Panc1 (cell line): ENCODE measurements at regions not wholly inside any gene's neighbourhood (a gene's known extent, or its start where the extent isn't known, plus 50 kb on each side); places are given as distances from the start of the nearest gene placed in this dataset.

Experiments
- POLR2AphosphoS5 ChIP-seq: IDR thresholded peaks from 2 replicates; pipeline ENCODE4 v1.6.1; 2012; ENCODE audit warnings: mild to moderate bottlenecking, low read depth, low read length, moderate library complexity
- TCF7L2 ChIP-seq: IDR thresholded peaks from 2 replicates; pipeline ENCODE4 v1.6.1; 2011; ENCODE audit warnings: mild to moderate bottlenecking, low read depth, low read length, inconsistent platforms
- TF ChIP-seq, protein P1 (sequence below): fragments of 450-650 bp; IDR thresholded peaks from 2 replicates; pipeline ENCODE4 v1.5.1; 2017; ENCODE audit warnings: mild to moderate bottlenecking
- TF ChIP-seq, protein P2 (sequence below), 2 experiments: IDR thresholded peaks; 2 replicates each; pipeline ENCODE4 v1.6.1; 2011 to 2012; ENCODE audit warnings: low read depth in 2 of 2, control low read depth in 1 of 2, low read length in 1 of 2, mild to moderate bottlenecking in 1 of 2, moderate library complexity in 1 of 2; ENCODE audit not compliant: insufficient read depth in 1 of 2

DNA sequence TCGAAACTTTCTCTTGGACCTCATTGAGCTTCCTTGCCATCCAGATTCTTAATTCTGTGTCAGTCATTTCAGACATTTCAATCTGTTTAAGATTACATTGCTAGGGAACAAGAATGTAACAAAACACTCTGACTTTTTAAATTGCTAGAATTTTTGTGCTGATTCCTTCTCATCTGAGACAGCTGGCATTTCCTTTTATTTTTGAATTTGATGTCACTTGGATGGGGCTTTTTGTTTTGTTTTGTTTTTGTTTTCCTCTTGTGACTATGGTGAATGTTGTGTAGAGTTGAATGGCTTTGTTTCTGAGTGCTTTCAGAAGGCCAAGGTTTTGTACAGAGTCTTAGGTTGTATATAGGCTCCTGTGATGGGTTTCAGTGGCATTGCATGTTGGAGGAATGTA lies 1129.3 kb downstream of the NAALADL2 start:
- TF ChIP-seq POLR2AphosphoS5 (no peak), TCF7L2 (no peak)
- TF ChIP-seq, protein P1, sequence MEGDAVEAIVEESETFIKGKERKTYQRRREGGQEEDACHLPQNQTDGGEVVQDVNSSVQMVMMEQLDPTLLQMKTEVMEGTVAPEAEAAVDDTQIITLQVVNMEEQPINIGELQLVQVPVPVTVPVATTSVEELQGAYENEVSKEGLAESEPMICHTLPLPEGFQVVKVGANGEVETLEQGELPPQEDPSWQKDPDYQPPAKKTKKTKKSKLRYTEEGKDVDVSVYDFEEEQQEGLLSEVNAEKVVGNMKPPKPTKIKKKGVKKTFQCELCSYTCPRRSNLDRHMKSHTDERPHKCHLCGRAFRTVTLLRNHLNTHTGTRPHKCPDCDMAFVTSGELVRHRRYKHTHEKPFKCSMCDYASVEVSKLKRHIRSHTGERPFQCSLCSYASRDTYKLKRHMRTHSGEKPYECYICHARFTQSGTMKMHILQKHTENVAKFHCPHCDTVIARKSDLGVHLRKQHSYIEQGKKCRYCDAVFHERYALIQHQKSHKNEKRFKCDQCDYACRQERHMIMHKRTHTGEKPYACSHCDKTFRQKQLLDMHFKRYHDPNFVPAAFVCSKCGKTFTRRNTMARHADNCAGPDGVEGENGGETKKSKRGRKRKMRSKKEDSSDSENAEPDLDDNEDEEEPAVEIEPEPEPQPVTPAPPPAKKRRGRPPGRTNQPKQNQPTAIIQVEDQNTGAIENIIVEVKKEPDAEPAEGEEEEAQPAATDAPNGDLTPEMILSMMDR = no peak
- TF ChIP-seq, protein P2, sequence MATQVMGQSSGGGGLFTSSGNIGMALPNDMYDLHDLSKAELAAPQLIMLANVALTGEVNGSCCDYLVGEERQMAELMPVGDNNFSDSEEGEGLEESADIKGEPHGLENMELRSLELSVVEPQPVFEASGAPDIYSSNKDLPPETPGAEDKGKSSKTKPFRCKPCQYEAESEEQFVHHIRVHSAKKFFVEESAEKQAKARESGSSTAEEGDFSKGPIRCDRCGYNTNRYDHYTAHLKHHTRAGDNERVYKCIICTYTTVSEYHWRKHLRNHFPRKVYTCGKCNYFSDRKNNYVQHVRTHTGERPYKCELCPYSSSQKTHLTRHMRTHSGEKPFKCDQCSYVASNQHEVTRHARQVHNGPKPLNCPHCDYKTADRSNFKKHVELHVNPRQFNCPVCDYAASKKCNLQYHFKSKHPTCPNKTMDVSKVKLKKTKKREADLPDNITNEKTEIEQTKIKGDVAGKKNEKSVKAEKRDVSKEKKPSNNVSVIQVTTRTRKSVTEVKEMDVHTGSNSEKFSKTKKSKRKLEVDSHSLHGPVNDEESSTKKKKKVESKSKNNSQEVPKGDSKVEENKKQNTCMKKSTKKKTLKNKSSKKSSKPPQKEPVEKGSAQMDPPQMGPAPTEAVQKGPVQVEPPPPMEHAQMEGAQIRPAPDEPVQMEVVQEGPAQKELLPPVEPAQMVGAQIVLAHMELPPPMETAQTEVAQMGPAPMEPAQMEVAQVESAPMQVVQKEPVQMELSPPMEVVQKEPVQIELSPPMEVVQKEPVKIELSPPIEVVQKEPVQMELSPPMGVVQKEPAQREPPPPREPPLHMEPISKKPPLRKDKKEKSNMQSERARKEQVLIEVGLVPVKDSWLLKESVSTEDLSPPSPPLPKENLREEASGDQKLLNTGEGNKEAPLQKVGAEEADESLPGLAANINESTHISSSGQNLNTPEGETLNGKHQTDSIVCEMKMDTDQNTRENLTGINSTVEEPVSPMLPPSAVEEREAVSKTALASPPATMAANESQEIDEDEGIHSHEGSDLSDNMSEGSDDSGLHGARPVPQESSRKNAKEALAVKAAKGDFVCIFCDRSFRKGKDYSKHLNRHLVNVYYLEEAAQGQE (IDR thresholded peaks at IDR 0.05; ENCODE audit: insufficient read depth in 1 of 2, low read depth in 2 of 2, low read length in 1 of 2) = no peak
